PC-3 (cell line): ENCODE measurements at regions not wholly inside any gene's neighbourhood (a gene's known extent, or its start where the extent isn't known, plus 50 kb on each side); places are given as distances from the start of the nearest gene placed in this dataset.
"Not testable (repeated sequence)": the region's sequence is repeated elsewhere in the genome, so short reads cannot be mapped to it uniquely, and the experiment has no call there.

ENCODE experiments used
- ATAC-seq: fragments of 200-7000 bp; cut with Tn5 transposase; 2 replicates; pipeline ENCODE4 v1.9.1; 2020; ENCODE audit warnings: mild to moderate bottlenecking, moderate library complexity
- BruUV-seq: library from RNA; stranded (reverse); fragments of 400-500 nt; replicated peaks from 2 replicates; lab custom pipeline; 2021; lab: Mats Ljungman, UMichigan
- CTCF ChIA-PET: fragments of 300-600 bp; sonication (Branson Sonifier 250); formaldehyde crosslinking; loops from one replicate; lab custom pipeline; 2022; ENCODE audit warnings: antibody characterized with exemption; lab: Charles Lee
- POLR2A ChIA-PET: fragments of 300-600 bp; sonication (Branson Sonifier 250); formaldehyde crosslinking; loops from one replicate; lab custom pipeline; 2022; ENCODE audit warnings: antibody characterized with exemption; ENCODE audit not compliant: unreplicated experiment; lab: Charles Lee
- DNase-seq: peaks from one replicate; pipeline ENCODE4 v3.0.0-alpha.2; 2015
- H2AFZ ChIP-seq: fragments of 300-600 bp; sonication (generic); 2 replicates; pipeline ENCODE4 v1.6.0; 2016; ENCODE audit warnings: antibody characterized with exemption, low read length
- H3F3A ChIP-seq: fragments of 300-600 bp; sonication (generic); one replicate; pipeline ENCODE4 v1.6.0; 2017; ENCODE audit warnings: antibody characterized with exemption, low read length, control low read depth, mild to moderate bottlenecking; ENCODE audit not compliant: unreplicated experiment
- H3K27ac ChIP-seq: fragments of 300-600 bp; sonication (generic); 2 replicates; pipeline ENCODE4 v1.5.1; 2016; ENCODE audit warnings: mild to moderate bottlenecking, low read length
- H3K27me3 ChIP-seq: fragments of 300-600 bp; sonication (generic); 2 replicates; pipeline ENCODE4 v1.6.1; 2016; ENCODE audit warnings: low read length, mixed read lengths
- H3K36me3 ChIP-seq: fragments of 300-600 bp; sonication (generic); 2 replicates; pipeline ENCODE4 v1.6.1; 2016; ENCODE audit warnings: low read depth, mixed run types, low read length, mixed read lengths
- H3K4me1 ChIP-seq: fragments of 300-600 bp; sonication (generic); 2 replicates; pipeline ENCODE4 v1.5.1; 2016; ENCODE audit warnings: low read length; ENCODE audit not compliant: insufficient read depth
- H3K4me2 ChIP-seq: fragments of 300-600 bp; sonication (generic); 2 replicates; pipeline ENCODE4 v1.6.0; 2016; ENCODE audit warnings: low read length
- H3K4me3 ChIP-seq: fragments of 300-600 bp; sonication (generic); 2 replicates; pipeline ENCODE4 v1.5.1; 2016; ENCODE audit warnings: mild to moderate bottlenecking, low read length, mixed read lengths
- H3K79me2 ChIP-seq: fragments of 300-600 bp; sonication (generic); 2 replicates; pipeline ENCODE4 v1.6.1; 2017; ENCODE audit warnings: low read length, mixed read lengths
- H3K9ac ChIP-seq: fragments of 300-600 bp; sonication (generic); 2 replicates; pipeline ENCODE4 v1.6.0; 2016; ENCODE audit warnings: mild to moderate bottlenecking, low read length
- H3K9me2 ChIP-seq: fragments of 300-600 bp; sonication (generic); replicated peaks from 2 replicates; pipeline ENCODE4 v1.6.1; 2016; ENCODE audit warnings: mixed run types, low read length, mixed read lengths
- H3K9me3 ChIP-seq: fragments of 300-600 bp; sonication (generic); 2 replicates; pipeline ENCODE4 v1.6.1; 2016; ENCODE audit warnings: low read length, mixed read lengths
- H4K20me1 ChIP-seq: fragments of 300-600 bp; sonication (generic); 2 replicates; pipeline ENCODE4 v1.6.1; 2016; ENCODE audit warnings: low read length, mixed read lengths
- EZH2 ChIP-seq: fragments of 300-600 bp; sonication (generic); IDR thresholded peaks from one replicate; pipeline ENCODE4 v1.6.1; 2017; ENCODE audit warnings: antibody characterized with exemption, mild to moderate bottlenecking, low read length; ENCODE audit not compliant: unreplicated experiment
- EZH2phosphoT487 ChIP-seq: fragments of 300-600 bp; sonication (generic); IDR thresholded peaks from 2 replicates; pipeline ENCODE4 v1.6.1; 2018; ENCODE audit warnings: mild to moderate bottlenecking, antibody characterized with exemption, low read length, borderline replicate concordance
- intact Hi-C: fragments of 100-400 bp; cut with micrococcal nuclease; formaldehyde crosslinking; loops from 2 replicates; pipeline ENCODE4 v1.9.0; 2023
- TF ChIP-seq, protein P1 (sequence below): fragments of 300-600 bp; sonication (generic); conservative IDR thresholded peaks from 2 replicates; pipeline ENCODE4 v1.5.1; 2017; ENCODE audit warnings: antibody characterized with exemption, low read depth, mild to moderate bottlenecking, low read length

DNA sequence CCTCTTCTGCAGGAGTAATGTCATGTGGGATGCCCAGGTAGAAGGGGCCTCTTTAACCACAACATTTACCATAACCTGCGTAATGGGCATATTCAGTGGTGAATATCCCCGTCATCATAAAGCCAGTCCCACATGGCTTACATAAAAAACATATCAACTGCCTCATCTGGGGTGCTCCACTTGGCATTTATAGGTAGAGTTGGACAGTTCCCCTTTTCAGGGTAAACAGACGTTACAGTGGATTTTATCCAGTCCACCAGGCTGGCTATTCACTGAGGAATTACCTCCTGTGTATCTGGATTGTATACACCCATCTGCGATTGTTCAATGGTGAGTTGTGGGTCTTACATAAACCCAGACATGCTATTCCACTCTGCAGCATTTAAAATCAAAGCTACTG lies 70.7 kb upstream of the ANKRD17 start:
- Histone ChIP-seq H3K4me2 (no peak overlapping the region), H3K9ac (no peak overlapping the region), H3K79me2 (no peaks in the 10 kb centered on the region), H3K9me2 (no peaks in the 10 kb centered on the region), H3K27ac (no peak overlapping the region), H3K4me3 (no peak overlapping the region), H3K4me1 (no peaks in the 10 kb centered on the region), H2AFZ (no peak overlapping the region), H3F3A (no peaks in the 10 kb centered on the region), H3K27me3 (no peaks in the 10 kb centered on the region), H3K36me3 (no peaks in the 10 kb centered on the region), H3K9me3 (no peaks in the 10 kb centered on the region), H4K20me1 (no peaks in the 10 kb centered on the region)
- no TSS peak for BruUV-seq
- ChIA-PET POLR2A (no interaction called here), CTCF (no interaction called here)
- no peak for ATAC-seq
- TF ChIP-seq EZH2phosphoT487 (no peak), EZH2 (no peak)
- TF ChIP-seq, protein P1, sequence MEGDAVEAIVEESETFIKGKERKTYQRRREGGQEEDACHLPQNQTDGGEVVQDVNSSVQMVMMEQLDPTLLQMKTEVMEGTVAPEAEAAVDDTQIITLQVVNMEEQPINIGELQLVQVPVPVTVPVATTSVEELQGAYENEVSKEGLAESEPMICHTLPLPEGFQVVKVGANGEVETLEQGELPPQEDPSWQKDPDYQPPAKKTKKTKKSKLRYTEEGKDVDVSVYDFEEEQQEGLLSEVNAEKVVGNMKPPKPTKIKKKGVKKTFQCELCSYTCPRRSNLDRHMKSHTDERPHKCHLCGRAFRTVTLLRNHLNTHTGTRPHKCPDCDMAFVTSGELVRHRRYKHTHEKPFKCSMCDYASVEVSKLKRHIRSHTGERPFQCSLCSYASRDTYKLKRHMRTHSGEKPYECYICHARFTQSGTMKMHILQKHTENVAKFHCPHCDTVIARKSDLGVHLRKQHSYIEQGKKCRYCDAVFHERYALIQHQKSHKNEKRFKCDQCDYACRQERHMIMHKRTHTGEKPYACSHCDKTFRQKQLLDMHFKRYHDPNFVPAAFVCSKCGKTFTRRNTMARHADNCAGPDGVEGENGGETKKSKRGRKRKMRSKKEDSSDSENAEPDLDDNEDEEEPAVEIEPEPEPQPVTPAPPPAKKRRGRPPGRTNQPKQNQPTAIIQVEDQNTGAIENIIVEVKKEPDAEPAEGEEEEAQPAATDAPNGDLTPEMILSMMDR = no peak
- intact Hi-C loops = no loop called here
- no peak for DNase-seq

DNA sequence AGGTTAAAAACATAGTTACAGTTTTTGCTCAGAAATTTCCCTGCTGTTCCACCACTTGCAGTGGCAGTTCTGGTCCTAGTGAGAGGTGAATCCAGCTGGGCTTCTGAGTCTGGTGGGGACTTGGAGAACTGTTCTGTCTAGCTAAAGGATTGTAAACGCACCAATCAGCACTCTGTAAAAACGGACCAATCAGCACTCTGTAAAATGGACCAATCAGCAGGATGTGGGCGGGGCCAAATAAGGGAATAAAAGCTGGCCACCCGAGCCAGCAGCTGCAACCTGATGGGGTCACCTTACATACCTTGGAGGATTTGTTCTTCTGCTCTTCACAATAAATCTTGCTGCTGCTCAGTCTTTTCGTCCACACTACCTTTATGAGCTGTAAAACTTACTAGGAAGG lies 67.2 kb upstream of the ANKRD17 start:
- H3K9me3 ChIP-seq, H2AFZ ChIP-seq, DNase-seq, H3K4me1 ChIP-seq, H3K4me2 ChIP-seq, intact Hi-C loops, H3K9me2 ChIP-seq, ATAC-seq, H4K20me1 ChIP-seq, POLR2A ChIA-PET, H3K27ac ChIP-seq, H3K9ac ChIP-seq, H3K79me2 ChIP-seq, H3F3A ChIP-seq, H3K36me3 ChIP-seq, CTCF ChIA-PET, H3K27me3 ChIP-seq, H3K4me3 ChIP-seq, BruUV-seq: not testable (repeated sequence)

DNA sequence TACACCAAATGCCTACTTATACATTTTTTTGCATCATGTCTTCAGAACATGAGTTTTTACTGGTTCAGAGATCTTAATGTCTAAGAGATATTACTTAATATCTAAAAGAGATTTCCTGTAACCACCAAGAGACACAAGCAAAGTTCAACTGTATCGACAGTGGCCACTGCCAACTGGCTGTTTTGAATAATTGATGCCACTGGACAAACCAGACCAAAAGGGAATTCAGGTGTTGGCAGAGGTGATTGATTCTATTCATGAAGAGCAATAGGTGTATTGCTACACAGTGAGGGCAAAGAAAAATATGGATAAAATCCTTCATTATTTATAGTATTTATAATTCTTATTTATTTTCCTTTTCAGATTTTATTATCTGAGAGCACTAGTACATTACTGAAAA lies 58.5 kb upstream of the ANKRD17 start:
- intact Hi-C loops = loop anchor here (10.0 kb wide), 2 partner anchors 258 to 338 kb away; no protein-coding TSS in a partner anchor
- H3K36me3 ChIP-seq = no peaks in the 10 kb centered on the region
- POLR2A ChIA-PET = no interaction called here
- H3F3A ChIP-seq = no peaks in the 10 kb centered on the region
- H3K9me3 ChIP-seq = no peaks in the 10 kb centered on the region
- DNase-seq = no peak
- no TSS peak for BruUV-seq
- no peaks in the 10 kb centered on the region for H4K20me1 ChIP-seq
- H3K9me2 ChIP-seq = no peaks in the 10 kb centered on the region
- peaks cover 6% of the 10 kb centered on the region; the same call in 1 of the 2 replicates for H3K4me1 ChIP-seq
- no peaks in the 10 kb centered on the region for H3K79me2 ChIP-seq
- TF ChIP-seq, protein P1 = no peak
- TF ChIP-seq EZH2 = no peak
- TF ChIP-seq EZH2phosphoT487 = no peak
- no peak overlapping the region for H3K4me3 ChIP-seq
- ATAC-seq = no peak
- H2AFZ ChIP-seq = no peak overlapping the region
- no peak overlapping the region for H3K4me2 ChIP-seq
- no peak overlapping the region for H3K27ac ChIP-seq
- CTCF ChIA-PET = no interaction called here
- H3K27me3 ChIP-seq = no peaks in the 10 kb centered on the region
- no peak overlapping the region for H3K9ac ChIP-seq
